Choroid plexus epithelial cell (primary cell): ENCODE measurements at regions not wholly inside any gene's neighbourhood (a gene's known extent, or its start where the extent isn't known, plus 50 kb on each side); places are given as distances from the start of the nearest gene placed in this dataset.
"Not testable (repeated sequence)": the region's sequence is repeated elsewhere in the genome, so short reads cannot be mapped to it uniquely, and the experiment has no call there.

Source experiments
- DNase-seq: peaks from one replicate; pipeline ENCODE4 v3.0.0-alpha.2; 2010; ENCODE audit warnings: low read depth
- H3K4me3 ChIP-seq: 2 replicates; pipeline ENCODE4 v1.5.1; 2011; ENCODE audit warnings: low read depth, mild to moderate bottlenecking, control low read depth, low read length, moderate library complexity
- TF ChIP-seq, protein P1 (sequence below): conservative IDR thresholded peaks from 2 replicates; pipeline ENCODE4 v1.5.1; 2011; ENCODE audit warnings: low read depth, mild to moderate bottlenecking, control low read depth, inconsistent platforms, low read length, moderate library complexity

DNA sequence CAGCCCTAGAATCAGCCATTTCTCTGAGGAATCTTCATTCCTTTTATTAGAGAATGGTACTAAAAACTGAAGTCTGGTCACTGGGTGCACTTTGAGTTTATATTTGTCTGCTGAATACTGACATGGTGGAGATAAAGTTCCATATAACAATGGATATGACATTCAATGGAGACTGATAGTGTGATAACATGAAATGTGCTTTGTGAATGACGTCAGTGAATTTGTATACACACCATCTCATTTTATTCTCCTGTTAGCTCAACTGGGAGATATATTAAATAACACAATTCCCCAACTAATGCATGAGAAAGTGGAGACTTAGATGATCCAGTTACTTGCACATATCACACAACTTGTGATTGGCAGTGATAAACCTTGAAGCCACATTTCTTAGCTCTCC is 446.7 kb downstream of the DOK5 start:
- TF ChIP-seq, protein P1, sequence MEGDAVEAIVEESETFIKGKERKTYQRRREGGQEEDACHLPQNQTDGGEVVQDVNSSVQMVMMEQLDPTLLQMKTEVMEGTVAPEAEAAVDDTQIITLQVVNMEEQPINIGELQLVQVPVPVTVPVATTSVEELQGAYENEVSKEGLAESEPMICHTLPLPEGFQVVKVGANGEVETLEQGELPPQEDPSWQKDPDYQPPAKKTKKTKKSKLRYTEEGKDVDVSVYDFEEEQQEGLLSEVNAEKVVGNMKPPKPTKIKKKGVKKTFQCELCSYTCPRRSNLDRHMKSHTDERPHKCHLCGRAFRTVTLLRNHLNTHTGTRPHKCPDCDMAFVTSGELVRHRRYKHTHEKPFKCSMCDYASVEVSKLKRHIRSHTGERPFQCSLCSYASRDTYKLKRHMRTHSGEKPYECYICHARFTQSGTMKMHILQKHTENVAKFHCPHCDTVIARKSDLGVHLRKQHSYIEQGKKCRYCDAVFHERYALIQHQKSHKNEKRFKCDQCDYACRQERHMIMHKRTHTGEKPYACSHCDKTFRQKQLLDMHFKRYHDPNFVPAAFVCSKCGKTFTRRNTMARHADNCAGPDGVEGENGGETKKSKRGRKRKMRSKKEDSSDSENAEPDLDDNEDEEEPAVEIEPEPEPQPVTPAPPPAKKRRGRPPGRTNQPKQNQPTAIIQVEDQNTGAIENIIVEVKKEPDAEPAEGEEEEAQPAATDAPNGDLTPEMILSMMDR = no peak
- DNase-seq = no peak
- no peak overlapping the region for H3K4me3 ChIP-seq

DNA sequence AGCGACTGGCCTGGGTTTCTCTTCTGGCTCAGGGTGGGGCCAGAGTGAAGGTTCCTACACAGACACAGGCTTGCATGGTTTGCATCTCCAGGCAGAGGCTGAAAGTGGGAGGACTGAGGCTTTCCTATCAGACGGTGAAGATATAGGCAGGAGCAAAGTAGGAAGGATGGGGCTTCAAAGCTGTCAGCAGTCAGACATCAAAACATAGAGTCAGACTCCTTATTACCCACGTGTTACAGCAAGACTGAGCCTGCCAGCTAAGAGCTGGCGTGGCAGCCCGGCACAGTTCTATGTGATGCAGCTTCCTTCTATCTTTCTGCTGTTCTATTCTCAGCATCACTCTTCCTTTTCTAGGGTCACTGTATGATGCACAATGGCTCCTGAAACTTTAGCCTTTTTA is 445.1 kb downstream of the DOK5 start:
- DNase-seq = no peak
- TF ChIP-seq, protein P1 = no peak
- H3K4me3 ChIP-seq = no peak overlapping the region

DNA sequence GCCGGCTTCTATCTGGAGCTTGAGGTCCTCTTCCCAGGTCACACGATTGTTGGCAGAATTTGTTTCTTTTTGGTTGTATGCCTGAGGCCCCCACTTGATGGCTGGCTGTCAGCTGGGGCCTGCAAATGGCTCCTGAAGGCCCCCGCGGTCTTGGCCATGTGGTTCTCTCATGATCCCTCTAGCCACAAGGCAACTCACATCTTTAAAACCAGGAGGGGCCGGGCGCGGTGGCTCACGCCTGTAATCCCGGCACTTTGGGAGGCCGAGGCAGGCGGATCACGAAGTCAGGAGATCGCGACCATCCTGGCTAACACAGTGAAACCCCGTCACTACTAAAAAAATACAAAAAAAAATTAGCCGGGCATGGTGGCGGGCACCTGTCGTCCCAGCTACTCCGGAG is 443.6 kb downstream of the DOK5 start:
- H3K4me3 ChIP-seq, DNase-seq: not testable (repeated sequence)

DNA sequence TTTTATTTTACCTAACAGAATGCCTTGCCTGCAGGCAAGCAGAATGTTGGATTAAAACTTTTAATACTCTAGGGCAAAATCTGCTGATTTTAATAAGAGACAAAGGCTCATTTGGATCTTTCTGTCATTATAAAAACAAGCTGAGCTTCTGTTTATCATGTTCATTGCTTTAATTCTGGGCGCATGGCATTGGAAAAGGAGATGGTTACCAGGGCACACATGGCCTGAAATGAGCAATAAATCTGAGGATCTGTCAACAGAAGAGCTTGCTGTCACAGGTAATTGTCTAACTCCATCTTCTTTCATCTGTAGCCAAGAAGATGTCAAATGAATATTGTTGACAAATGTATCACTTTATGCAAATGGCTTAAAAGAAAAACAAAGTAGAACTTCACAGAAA is 439.6 kb downstream of the DOK5 start:
- DNase-seq = no peak
- H3K4me3 ChIP-seq = no peak overlapping the region
- TF ChIP-seq, protein P1 = no peak

DNA sequence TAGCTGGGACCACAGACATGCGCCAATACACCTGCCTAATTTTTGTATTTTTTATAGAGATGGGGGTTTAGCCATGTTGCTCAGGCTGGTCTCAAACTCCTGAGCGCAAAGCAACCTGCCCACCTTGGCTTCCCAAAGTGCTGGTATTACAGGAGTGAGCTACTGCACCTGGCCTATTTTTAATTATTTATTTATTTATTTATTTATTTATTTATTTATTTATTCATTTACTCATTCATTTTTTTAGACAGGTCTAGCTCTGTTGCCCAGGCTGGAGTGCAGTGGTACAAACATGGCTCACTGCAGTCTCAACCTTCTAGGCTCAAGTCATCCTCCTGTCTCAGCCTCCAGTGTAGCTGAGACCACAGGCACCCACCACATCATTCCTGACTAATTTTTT is 434.3 kb downstream of the DOK5 start:
- DNase-seq = no peak
- TF ChIP-seq, protein P1 = no peak
- H3K4me3 ChIP-seq = no peak overlapping the region

DNA sequence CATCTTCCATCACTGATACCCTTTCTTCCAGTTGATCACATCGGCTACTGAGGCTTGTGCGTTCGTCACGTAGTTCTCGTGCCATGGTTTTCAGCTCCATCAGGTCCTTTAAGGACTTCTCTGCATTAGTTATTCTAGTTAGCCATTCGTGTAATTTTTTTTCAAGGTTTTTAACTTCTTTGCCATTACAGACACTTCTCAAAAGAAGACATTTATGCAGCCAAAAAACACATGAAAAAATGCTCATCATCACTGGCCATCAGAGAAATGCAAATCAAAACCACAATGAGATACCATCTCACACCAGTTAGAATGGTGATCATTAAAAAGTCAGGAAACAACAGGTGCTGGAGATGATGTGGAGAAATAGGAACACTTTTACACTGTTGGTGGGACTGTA is 430.7 kb downstream of the DOK5 start:
- DNase-seq, H3K4me3 ChIP-seq: not testable (repeated sequence)

DNA sequence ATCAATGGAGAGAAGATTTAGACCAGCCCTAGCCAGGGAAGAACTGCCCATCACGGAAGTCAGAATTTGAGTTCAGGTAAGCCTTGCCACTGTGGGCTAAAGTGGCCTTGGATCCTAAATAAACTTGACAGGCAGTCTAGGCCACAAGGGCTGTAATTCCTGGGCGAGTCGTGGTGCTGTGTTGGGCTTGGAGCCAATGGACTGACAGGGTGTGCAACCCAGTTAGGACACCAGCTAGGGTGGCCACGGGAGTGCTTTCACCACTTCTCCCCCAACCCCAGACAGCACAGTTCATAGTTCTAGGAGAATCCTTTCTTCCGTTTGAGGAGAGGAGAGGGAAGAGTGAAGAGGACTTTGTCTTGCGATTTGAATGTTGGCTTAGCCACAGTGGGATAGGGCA is 422.4 kb downstream of the DOK5 start:
- DNase-seq = no peak
- no peak overlapping the region for H3K4me3 ChIP-seq
- TF ChIP-seq, protein P1 = no peak

DNA sequence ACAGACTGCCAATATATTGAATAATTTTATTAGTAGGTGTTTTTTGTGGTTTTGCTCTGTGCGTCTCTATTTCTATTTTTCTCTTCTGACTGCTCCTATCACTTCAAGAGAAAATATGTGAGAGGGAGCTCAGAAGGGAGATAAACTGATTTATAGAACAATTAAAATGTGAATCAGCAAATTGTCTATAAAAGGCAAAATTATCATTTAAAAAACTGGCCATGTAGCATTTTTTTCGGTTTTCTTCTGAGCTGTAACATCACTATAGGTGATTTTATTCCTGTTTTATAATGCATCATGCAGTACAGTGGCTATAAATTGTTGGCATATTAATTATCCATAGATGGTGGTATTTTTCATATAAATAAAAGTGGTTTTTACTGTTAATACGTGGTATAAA is 416.5 kb downstream of the DOK5 start:
- no peak overlapping the region for H3K4me3 ChIP-seq
- TF ChIP-seq, protein P1 = no peak
- DNase-seq = no peak
